Transverse colon (tissue), 3 donors: ENCODE measurements at regions not wholly inside any gene's neighbourhood (a gene's known extent, or its start where the extent isn't known, plus 50 kb on each side); places are given as distances from the start of the nearest gene placed in this dataset.

Experiments used
- POLR2A ChIP-seq: fragments of 450-650 bp; IDR thresholded peaks from one replicate; pipeline ENCODE4 v1.6.1; 2016; ENCODE audit warnings: antibody characterized with exemption, mild to moderate bottlenecking, moderate library complexity
- TF ChIP-seq, protein P1 (sequence below), 5 experiments: fragments of 200-600 bp in 3 of 5; fragments of 450-650 bp in 2 of 5; sonication (generic) in 3 of 5; IDR thresholded peaks; 1 replicate in 2 of 5; 2 replicates in 3 of 5; pipeline ENCODE4 v1.5.1; 2016 to 2017; ENCODE audit warnings: antibody characterized with exemption in 5 of 5, inconsistent platforms in 3 of 5, mild to moderate bottlenecking in 2 of 5, moderate library complexity in 1 of 5

DNA sequence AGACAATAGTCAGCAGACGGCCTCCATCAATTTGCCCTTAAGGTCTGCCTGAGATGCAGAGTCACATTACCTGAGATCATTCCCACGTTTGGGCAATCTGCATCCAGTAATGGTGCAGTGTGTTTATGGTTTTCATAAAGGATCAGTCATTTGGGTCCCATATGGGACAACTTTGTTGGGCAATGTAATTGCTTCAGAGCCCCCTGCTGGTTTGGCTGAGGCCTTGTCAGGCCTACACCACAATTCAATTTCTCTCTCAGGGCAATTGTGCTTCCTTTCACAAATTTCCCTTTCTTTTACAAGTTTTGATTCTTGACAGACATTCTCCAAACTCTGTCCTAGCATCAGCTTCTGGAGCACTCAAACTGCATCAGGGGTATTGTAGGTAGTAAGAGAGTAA lies 191.2 kb upstream of the SSTR1 start:
- no peak for TF ChIP-seq POLR2A
- TF ChIP-seq, protein P1, sequence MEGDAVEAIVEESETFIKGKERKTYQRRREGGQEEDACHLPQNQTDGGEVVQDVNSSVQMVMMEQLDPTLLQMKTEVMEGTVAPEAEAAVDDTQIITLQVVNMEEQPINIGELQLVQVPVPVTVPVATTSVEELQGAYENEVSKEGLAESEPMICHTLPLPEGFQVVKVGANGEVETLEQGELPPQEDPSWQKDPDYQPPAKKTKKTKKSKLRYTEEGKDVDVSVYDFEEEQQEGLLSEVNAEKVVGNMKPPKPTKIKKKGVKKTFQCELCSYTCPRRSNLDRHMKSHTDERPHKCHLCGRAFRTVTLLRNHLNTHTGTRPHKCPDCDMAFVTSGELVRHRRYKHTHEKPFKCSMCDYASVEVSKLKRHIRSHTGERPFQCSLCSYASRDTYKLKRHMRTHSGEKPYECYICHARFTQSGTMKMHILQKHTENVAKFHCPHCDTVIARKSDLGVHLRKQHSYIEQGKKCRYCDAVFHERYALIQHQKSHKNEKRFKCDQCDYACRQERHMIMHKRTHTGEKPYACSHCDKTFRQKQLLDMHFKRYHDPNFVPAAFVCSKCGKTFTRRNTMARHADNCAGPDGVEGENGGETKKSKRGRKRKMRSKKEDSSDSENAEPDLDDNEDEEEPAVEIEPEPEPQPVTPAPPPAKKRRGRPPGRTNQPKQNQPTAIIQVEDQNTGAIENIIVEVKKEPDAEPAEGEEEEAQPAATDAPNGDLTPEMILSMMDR (IDR thresholded peaks at IDR 0.05) = no peak
